OCI-LY3 (cell line): ENCODE measurements at regions not wholly inside any gene's neighbourhood (a gene's known extent, or its start where the extent isn't known, plus 50 kb on each side); places are given as distances from the start of the nearest gene placed in this dataset.

Source experiments
- H2AFZ ChIP-seq: fragments of 200-600, 300-600 bp; shearing (Covaris generic); 2 replicates; pipeline ENCODE4 v1.6.0; 2014; ENCODE audit warnings: antibody characterized with exemption, low read depth, low read length
- H3K27ac ChIP-seq: fragments of 200-600, 300-600 bp; sonication (generic); 2 replicates; pipeline ENCODE4 v1.5.1; 2014; ENCODE audit warnings: mild to moderate bottlenecking, low read length, moderate library complexity, mixed read lengths
- H3K27me3 ChIP-seq: fragments of 200-600, 300-600 bp; sonication (generic); 2 replicates; pipeline ENCODE4 v1.6.1; 2014; ENCODE audit warnings: low read depth, low read length, mixed read lengths
- H3K36me3 ChIP-seq: fragments of 200-600, 300-600 bp; sonication (generic); replicated peaks from 2 replicates; pipeline ENCODE3; 2014; ENCODE audit warnings: low read depth, low read length, mixed read lengths
- H3K4me1 ChIP-seq: fragments of 300-600, 200-600 bp; sonication (generic); 2 replicates; pipeline ENCODE4 v1.6.1; 2014; ENCODE audit warnings: low read length, mixed read lengths
- H3K4me2 ChIP-seq: fragments of 200-600, 300-600 bp; sonication (generic); 2 replicates; pipeline ENCODE4 v1.6.1; 2014; ENCODE audit warnings: low read length, mixed read lengths
- H3K4me3 ChIP-seq: fragments of 300-600, 200-600 bp; sonication (generic); 2 replicates; pipeline ENCODE4 v1.5.1; 2014; ENCODE audit warnings: antibody characterized with exemption, mild to moderate bottlenecking, low read length, moderate library complexity
- H3K79me2 ChIP-seq: fragments of 300-600, 200-600 bp; shearing (Covaris generic); 2 replicates; pipeline ENCODE4 v1.6.1; 2014; ENCODE audit warnings: mild to moderate bottlenecking, low read length, mixed read lengths
- H3K9ac ChIP-seq: fragments of 300-600, 200-600 bp; shearing (Covaris generic); 2 replicates; pipeline ENCODE4 v1.6.0; 2014; ENCODE audit warnings: mild to moderate bottlenecking, low read length, moderate library complexity
- H3K9me3 ChIP-seq: fragments of 200-600, 300-600 bp; shearing (Covaris generic); 2 replicates; pipeline ENCODE4 v1.6.1; 2014; ENCODE audit warnings: low read length, mixed read lengths; ENCODE audit not compliant: insufficient read depth
- H4K20me1 ChIP-seq: fragments of 200-600, 300-600 bp; sonication (generic); 2 replicates; pipeline ENCODE4 v1.6.1; 2016; ENCODE audit warnings: low read length, mixed read lengths; ENCODE audit not compliant: insufficient read depth
- CTCF ChIP-seq: fragments of 200-600, 300-600 bp; sonication (generic); IDR thresholded peaks from 2 replicates; pipeline ENCODE4 v1.5.1; 2014; ENCODE audit warnings: antibody characterized with exemption, low read length, low read depth
- EZH2phosphoT487 ChIP-seq: fragments of 200-600 bp; shearing (Covaris generic); IDR thresholded peaks from 2 replicates; pipeline ENCODE4 v1.6.1; 2018; ENCODE audit warnings: antibody characterized with exemption, mixed run types, low read depth

GRCh38 chr1:69455718-69456117, 112.0 kb upstream of the LRRC7 start:
- Histone ChIP-seq H2AFZ (no peak overlapping the region), H3K9me3 (no peaks in the 10 kb centered on the region), H3K27ac (no peak overlapping the region), H3K4me2 (no peak overlapping the region), H3K36me3 (no peaks in the 10 kb centered on the region), H3K4me3 (no peak overlapping the region), H4K20me1 (no peaks in the 10 kb centered on the region), H3K4me1 (no peaks in the 10 kb centered on the region), H3K9ac (no peak overlapping the region), H3K27me3 (no peaks in the 10 kb centered on the region), H3K79me2 (no peaks in the 10 kb centered on the region)
- no peak for TF ChIP-seq EZH2phosphoT487
- no peak for TF ChIP-seq CTCF

- Histone ChIP-seq H3K27ac (no peak overlapping the region), H3K4me2 (no peak overlapping the region), H3K9me3 (no peaks in the 10 kb centered on the region), H2AFZ (no peak overlapping the region), H3K9ac (no peak overlapping the region), H3K36me3 (no peaks in the 10 kb centered on the region), H4K20me1 (no peaks in the 10 kb centered on the region), H3K79me2 (no peaks in the 10 kb centered on the region), H3K4me1 (no peaks in the 10 kb centered on the region), H3K27me3 (no peaks in the 10 kb centered on the region), H3K4me3 (no peak overlapping the region)
- TF ChIP-seq EZH2phosphoT487 (no peak), CTCF (no peak)
Measured at GRCh38 chr1:69459244-69459643, 108.5 kb upstream of the LRRC7 start.

GRCh38 chr1:69475021-69475420, 92.7 kb upstream of the LRRC7 start:
- H3K9ac ChIP-seq = no peak overlapping the region
- H3K79me2 ChIP-seq = no peaks in the 10 kb centered on the region
- no peaks in the 10 kb centered on the region for H3K36me3 ChIP-seq
- H3K4me2 ChIP-seq = no peak overlapping the region
- no peak overlapping the region for H3K4me3 ChIP-seq
- H4K20me1 ChIP-seq = no peaks in the 10 kb centered on the region
- H3K4me1 ChIP-seq = no peaks in the 10 kb centered on the region
- H3K27ac ChIP-seq = no peak overlapping the region
- no peaks in the 10 kb centered on the region for H3K27me3 ChIP-seq
- H3K9me3 ChIP-seq = no peaks in the 10 kb centered on the region
- H2AFZ ChIP-seq = no peak overlapping the region
- TF ChIP-seq EZH2phosphoT487 (no peak), CTCF (no peak)

- 0 out of 2 replicates have a peak, but pooled peaks cover 6% of the 10 kb centered on the region for H3K4me1 ChIP-seq
- no peak overlapping the region for H3K4me2 ChIP-seq
- H3K27me3 ChIP-seq = no peaks in the 10 kb centered on the region
- no peak overlapping the region for H3K9ac ChIP-seq
- no peak overlapping the region for H3K4me3 ChIP-seq
- no peak for TF ChIP-seq EZH2phosphoT487
- TF ChIP-seq CTCF = no peak
- no peak overlapping the region for H3K27ac ChIP-seq
- no peak overlapping the region for H2AFZ ChIP-seq
- no peaks in the 10 kb centered on the region for H3K9me3 ChIP-seq
- H4K20me1 ChIP-seq = no peaks in the 10 kb centered on the region
- H3K79me2 ChIP-seq = no peaks in the 10 kb centered on the region
- no peaks in the 10 kb centered on the region for H3K36me3 ChIP-seq
Measured at GRCh38 chr1:69479734-69480133, 88.0 kb upstream of the LRRC7 start.
